IPS-20b (cell line): ENCODE measurements at regions not wholly inside any gene's neighbourhood (a gene's known extent, or its start where the extent isn't known, plus 50 kb on each side); places are given as distances from the start of the nearest gene placed in this dataset.

ENCODE experiments used
- H3K27ac ChIP-seq: one replicate; pipeline ENCODE4 v1.5.1; 2013; ENCODE audit warnings: low read length
- H3K27me3 ChIP-seq: 2 replicates; pipeline ENCODE4 v1.6.1; 2013; ENCODE audit warnings: mild to moderate bottlenecking, low read length, inconsistent platforms; ENCODE audit not compliant: insufficient read depth
- H3K36me3 ChIP-seq: 2 replicates; pipeline ENCODE4 v1.6.1; 2013; ENCODE audit warnings: low read depth, mild to moderate bottlenecking, inconsistent platforms, low read length, moderate library complexity; ENCODE audit not compliant: insufficient read depth
- H3K4me1 ChIP-seq: 2 replicates; pipeline ENCODE4 v1.6.1; 2013; ENCODE audit warnings: mild to moderate bottlenecking, control low read depth, inconsistent platforms, low read length, moderate library complexity; ENCODE audit not compliant: insufficient read depth
- H3K4me3 ChIP-seq: 2 replicates; pipeline ENCODE4 v1.5.1; 2013; ENCODE audit warnings: mild to moderate bottlenecking, low read length, inconsistent platforms
- H3K9ac ChIP-seq: 2 replicates; pipeline ENCODE4 v1.6.1; 2013; ENCODE audit warnings: low read depth, mild to moderate bottlenecking, inconsistent platforms, low read length, moderate library complexity
- H3K9me3 ChIP-seq: 2 replicates; pipeline ENCODE4 v1.6.1; 2013; ENCODE audit warnings: mild to moderate bottlenecking, low read depth, low read length, inconsistent platforms; ENCODE audit not compliant: insufficient read depth

GRCh38 chr4:67020438-67020797, 524.9 kb downstream of the CENPC start:
- no peak overlapping the region for H3K9ac ChIP-seq
- H3K36me3 ChIP-seq = no peaks in the 10 kb centered on the region
- peaks cover 3% of the 10 kb centered on the region; the same call in 1 of the 2 replicates for H3K9me3 ChIP-seq
- peaks cover 3% of the 10 kb centered on the region; the same call in 1 of the 2 replicates for H3K4me1 ChIP-seq
- H3K4me3 ChIP-seq = no peak overlapping the region
- no peaks in the 10 kb centered on the region for H3K27me3 ChIP-seq
- H3K27ac ChIP-seq = no peak overlapping the region

DNA sequence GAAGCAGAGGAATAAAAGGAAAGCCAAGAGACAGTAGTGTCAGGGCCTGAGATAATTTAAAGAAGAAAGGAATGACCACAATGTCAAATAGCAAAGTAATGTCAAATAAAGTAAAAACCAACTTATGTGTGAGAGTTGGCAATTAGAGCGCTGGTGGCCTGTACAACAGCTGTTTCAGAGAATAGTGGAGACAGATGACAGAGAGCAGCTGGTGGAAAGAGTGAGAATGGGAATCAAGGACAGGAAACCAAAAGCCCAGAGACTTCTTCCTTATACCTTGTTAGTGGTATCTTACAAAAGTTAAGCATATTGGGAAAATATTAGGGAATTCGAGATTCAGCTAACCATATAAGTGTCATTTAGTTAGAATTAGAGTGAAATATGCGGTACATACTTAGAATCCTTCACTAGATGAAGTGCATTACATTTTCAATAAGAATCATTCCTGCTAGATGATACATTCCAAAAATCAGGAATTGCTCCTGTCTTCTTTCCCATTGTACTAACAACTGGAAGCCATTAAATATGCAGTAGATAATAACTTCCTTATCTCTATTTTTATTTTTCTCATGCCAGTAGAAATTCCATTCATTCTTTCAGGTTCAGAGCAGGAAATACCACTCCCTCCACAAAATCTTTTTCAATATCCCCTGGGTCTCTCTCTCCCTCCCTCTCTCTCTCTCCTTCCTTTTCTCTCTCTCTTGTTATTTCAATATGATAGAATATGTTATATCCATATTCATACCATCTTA, 525.4 kb downstream of the CENPC start:
- Histone ChIP-seq H3K9ac (no peak overlapping the region), H3K36me3 (no peaks in the 10 kb centered on the region), H3K4me1 (peaks cover 3% of the 10 kb centered on the region; the same call in 1 of the 2 replicates), H3K27ac (no peak overlapping the region), H3K4me3 (no peak overlapping the region), H3K27me3 (no peaks in the 10 kb centered on the region), H3K9me3 (peaks cover 3% of the 10 kb centered on the region; the same call in 1 of the 2 replicates)

DNA sequence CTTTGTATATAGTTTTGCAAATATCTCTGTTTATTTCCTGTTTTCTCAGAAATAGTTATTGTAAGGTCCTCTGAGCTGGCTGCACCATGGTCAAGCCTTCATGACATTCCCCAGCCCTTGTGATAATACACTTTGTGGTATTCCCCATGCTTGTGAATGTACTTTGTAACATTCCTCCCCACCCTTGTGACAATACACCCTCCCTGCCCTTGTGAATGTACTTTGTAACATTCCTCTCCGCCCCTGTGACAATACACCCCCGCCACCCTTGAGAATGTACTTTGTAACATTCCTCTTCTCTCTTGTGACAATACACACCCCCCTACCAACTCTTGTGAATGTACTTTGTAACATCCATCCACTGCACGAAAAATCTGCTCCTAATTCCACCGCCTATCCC, 530.7 kb downstream of the CENPC start:
- Histone ChIP-seq H3K9ac (no peak overlapping the region), H3K4me3 (no peak overlapping the region), H3K9me3 (peaks cover 3% of the 10 kb centered on the region; the same call in 1 of the 2 replicates), H3K4me1 (no peaks in the 10 kb centered on the region), H3K27me3 (no peaks in the 10 kb centered on the region), H3K36me3 (no peaks in the 10 kb centered on the region), H3K27ac (no peak overlapping the region)

GRCh38 chr4:67006791-67007190, 538.5 kb downstream of the CENPC start:
- H3K27me3 ChIP-seq = no peaks in the 10 kb centered on the region
- H3K27ac ChIP-seq = no peak overlapping the region
- H3K9me3 ChIP-seq = no peaks in the 10 kb centered on the region; the same call in 1 of the 2 replicates
- no peak overlapping the region for H3K4me3 ChIP-seq
- no peak overlapping the region for H3K9ac ChIP-seq
- no peaks in the 10 kb centered on the region for H3K4me1 ChIP-seq
- no peaks in the 10 kb centered on the region for H3K36me3 ChIP-seq

GRCh38 chr4:66991521-66991920, 553.8 kb downstream of the CENPC start:
- Histone ChIP-seq H3K36me3 (no peaks in the 10 kb centered on the region), H3K27ac (no peak overlapping the region), H3K9me3 (peaks cover 8% of the 10 kb centered on the region), H3K9ac (no peak overlapping the region), H3K4me1 (no peaks in the 10 kb centered on the region), H3K27me3 (no peaks in the 10 kb centered on the region), H3K4me3 (no peak overlapping the region)

- Histone ChIP-seq H3K36me3 (no peaks in the 10 kb centered on the region), H3K9ac (no peak overlapping the region), H3K9me3 (no peaks in the 10 kb centered on the region), H3K4me3 (no peak overlapping the region), H3K27me3 (no peaks in the 10 kb centered on the region), H3K4me1 (no peaks in the 10 kb centered on the region), H3K27ac (no peak overlapping the region)
These were observed 570.6 kb downstream of the CENPC start for GRCh38 chr4:66974665-66975064.

- no peaks in the 10 kb centered on the region for H3K27me3 ChIP-seq
- no peaks in the 10 kb centered on the region for H3K4me1 ChIP-seq
- H3K27ac ChIP-seq = no peak overlapping the region
- H3K4me3 ChIP-seq = no peak overlapping the region
- H3K36me3 ChIP-seq = no peaks in the 10 kb centered on the region
- H3K9me3 ChIP-seq = no peaks in the 10 kb centered on the region
- no peak overlapping the region for H3K9ac ChIP-seq
These were observed 573.2 kb downstream of the CENPC start for GRCh38 chr4:66972087-66972486.

- Histone ChIP-seq H3K27me3 (no peaks in the 10 kb centered on the region), H3K4me3 (no peak overlapping the region), H3K9ac (no peak overlapping the region), H3K4me1 (no peaks in the 10 kb centered on the region), H3K27ac (no peak overlapping the region), H3K9me3 (no peaks in the 10 kb centered on the region), H3K36me3 (no peaks in the 10 kb centered on the region)
These were observed 580.8 kb downstream of the CENPC start for GRCh38 chr4:66964467-66964866.

- Histone ChIP-seq H3K4me1 (no peaks in the 10 kb centered on the region), H3K27ac (no peak overlapping the region), H3K9ac (no peak overlapping the region), H3K27me3 (no peaks in the 10 kb centered on the region), H3K9me3 (no peaks in the 10 kb centered on the region), H3K4me3 (no peak overlapping the region), H3K36me3 (no peaks in the 10 kb centered on the region)
These were observed 582.2 kb downstream of the CENPC start for GRCh38 chr4:66963084-66963483.

GRCh38 chr4:66959207-66959606, 586.1 kb downstream of the CENPC start:
- Histone ChIP-seq H3K36me3 (no peaks in the 10 kb centered on the region), H3K27me3 (no peaks in the 10 kb centered on the region), H3K4me1 (no peaks in the 10 kb centered on the region), H3K9me3 (no peaks in the 10 kb centered on the region), H3K27ac (no peak overlapping the region), H3K4me3 (no peak overlapping the region), H3K9ac (no peak overlapping the region)

DNA sequence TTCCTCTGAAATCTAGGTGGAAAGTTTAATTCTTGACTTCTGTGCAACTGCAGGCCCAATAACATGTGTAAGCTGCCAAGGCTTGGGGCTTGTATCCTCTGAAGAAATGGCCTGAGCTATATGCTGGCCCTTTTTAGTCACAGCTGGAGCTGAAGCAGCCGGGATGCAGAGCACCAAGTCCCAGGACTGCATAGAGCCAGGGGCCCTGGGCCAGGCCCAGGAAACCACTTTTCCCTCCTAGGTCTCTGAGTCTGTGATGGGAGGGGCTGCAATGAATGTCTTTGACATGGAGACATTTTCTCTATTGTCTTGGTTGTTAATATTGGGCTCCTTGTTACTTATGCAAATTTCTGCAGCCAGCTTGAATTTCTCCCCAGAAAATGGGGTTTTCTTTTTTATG, 588.5 kb downstream of the CENPC start:
- Histone ChIP-seq H3K27ac (no peak overlapping the region), H3K4me3 (no peak overlapping the region), H3K4me1 (no peaks in the 10 kb centered on the region), H3K27me3 (no peaks in the 10 kb centered on the region), H3K9ac (no peak overlapping the region), H3K9me3 (no peaks in the 10 kb centered on the region), H3K36me3 (no peaks in the 10 kb centered on the region)

- Histone ChIP-seq H3K27ac (no peak overlapping the region), H3K36me3 (no peaks in the 10 kb centered on the region), H3K27me3 (no peaks in the 10 kb centered on the region), H3K4me3 (no peak overlapping the region), H3K4me1 (no peaks in the 10 kb centered on the region), H3K9me3 (no peaks in the 10 kb centered on the region), H3K9ac (no peak overlapping the region)
These were observed 588.9 kb downstream of the CENPC start for GRCh38 chr4:66956426-66956825.
